IMR-90 (cell line): ENCODE measurements at regions not wholly inside any gene's neighbourhood (a gene's known extent, or its start where the extent isn't known, plus 50 kb on each side); places are given as distances from the start of the nearest gene placed in this dataset.

Experiments
- ATAC-seq: fragments of 200-7000 bp; cut with Tn5 transposase; 2 replicates; pipeline ENCODE4 v1.9.1; 2020; ENCODE audit warnings: low read depth, mild to moderate bottlenecking, moderate library complexity
- BruUV-seq: library from RNA; stranded (reverse); fragments of 400-500 nt; replicated peaks from 2 replicates; lab custom pipeline; 2021; lab: Mats Ljungman, UMichigan
- CTCF ChIA-PET: fragments of 300-600 bp; formaldehyde crosslinking; extraction: SDS; loops from one replicate; lab custom pipeline; 2021; ENCODE audit warnings: antibody characterized with exemption; lab: Yijun Ruan, JAX
- POLR2A ChIA-PET: fragments of 300-600 bp; sonication (Branson Sonifier 250); formaldehyde crosslinking; loops from one replicate; lab custom pipeline; 2022; ENCODE audit warnings: antibody characterized with exemption; ENCODE audit not compliant: unreplicated experiment; lab: Charles Lee
- DNase-seq: peaks from one replicate; pipeline ENCODE4 v3.0.0; 2013
- H2AFZ ChIP-seq: replicated peaks from 2 replicates; pipeline ENCODE3; 2013; ENCODE audit warnings: low read length, mild to moderate bottlenecking; ENCODE audit not compliant: poor library complexity
- H2AK5ac ChIP-seq: 2 replicates; pipeline ENCODE4 v1.6.1; 2013; ENCODE audit warnings: low read depth, low read length, inconsistent platforms
- H2AK9ac ChIP-seq: replicated peaks from 2 replicates; pipeline ENCODE3; 2013; ENCODE audit warnings: mild to moderate bottlenecking, low read depth, low read length, moderate library complexity; ENCODE audit not compliant: poor library complexity
- H2BK120ac ChIP-seq: 2 replicates; pipeline ENCODE4 v1.6.1; 2013; ENCODE audit warnings: low read depth, low read length, inconsistent platforms
- H2BK15ac ChIP-seq: 3 replicates; pipeline ENCODE4 v1.6.1; 2013; ENCODE audit warnings: low read depth, low read length, inconsistent platforms
- H2BK20ac ChIP-seq: 2 replicates; pipeline ENCODE4 v1.6.1; 2013; ENCODE audit warnings: low read depth, mild to moderate bottlenecking, inconsistent platforms, low read length, moderate library complexity
- H2BK5ac ChIP-seq: 2 replicates; pipeline ENCODE4 v1.6.1; 2013; ENCODE audit warnings: mild to moderate bottlenecking, low read depth, low read length, inconsistent platforms; ENCODE audit not compliant: poor library complexity, severe bottlenecking
- H3K14ac ChIP-seq: replicated peaks from 2 replicates; pipeline ENCODE4 v1.6.1; 2013; ENCODE audit warnings: low read depth, low read length, inconsistent platforms
- H3K18ac ChIP-seq: 2 replicates; pipeline ENCODE4 v1.6.1; 2013; ENCODE audit warnings: low read depth, low read length, control low read depth
- H3K23ac ChIP-seq: 2 replicates; pipeline ENCODE4 v1.6.1; 2013; ENCODE audit warnings: low read depth, low read length, inconsistent platforms
- H3K27ac ChIP-seq: 2 replicates; pipeline ENCODE4 v1.5.1; 2013; ENCODE audit warnings: mild to moderate bottlenecking, control low read depth, low read length; ENCODE audit not compliant: insufficient read depth
- H3K27me3 ChIP-seq: 2 replicates; pipeline ENCODE4 v1.6.1; 2013; ENCODE audit warnings: low read length; ENCODE audit not compliant: control insufficient read depth, insufficient read depth
- H3K36me3 ChIP-seq: 2 replicates; pipeline ENCODE4 v1.6.1; 2013; ENCODE audit warnings: low read length, mixed read lengths; ENCODE audit not compliant: control insufficient read depth, insufficient read depth
- H3K4ac ChIP-seq: 2 replicates; pipeline ENCODE4 v1.6.1; 2013; ENCODE audit warnings: low read depth, low read length, inconsistent platforms
- H3K4me1 ChIP-seq: 2 replicates; pipeline ENCODE4 v1.6.1; 2013; ENCODE audit warnings: low read length, mixed read lengths; ENCODE audit not compliant: control insufficient read depth, insufficient read depth
- H3K4me2 ChIP-seq: 2 replicates; pipeline ENCODE4 v1.6.1; 2013; ENCODE audit warnings: low read depth, mild to moderate bottlenecking, control low read depth, low read length, moderate library complexity
- H3K4me3 ChIP-seq: 2 replicates; pipeline ENCODE4 v1.5.1; 2013; ENCODE audit warnings: low read depth, mild to moderate bottlenecking, control low read depth, low read length, moderate library complexity; ENCODE audit not compliant: insufficient read depth
- H3K56ac ChIP-seq: 2 replicates; pipeline ENCODE4 v1.6.1; 2013; ENCODE audit warnings: low read length, inconsistent platforms; ENCODE audit not compliant: insufficient read depth; ENCODE audit errors: extremely low read depth
- H3K79me1 ChIP-seq, 2 experiments: 2 replicates each; pipeline ENCODE4 v1.6.1; 2013; ENCODE audit warnings: low read length in 2 of 2, inconsistent platforms in 1 of 2, low read depth in 1 of 2
- H3K9ac ChIP-seq: 2 replicates; pipeline ENCODE4 v1.6.1; 2013; ENCODE audit warnings: low read depth, low read length, control low read depth
- H3K9me1 ChIP-seq: 2 replicates; pipeline ENCODE4 v1.6.1; 2013; ENCODE audit warnings: low read length, inconsistent platforms; ENCODE audit not compliant: insufficient read depth
- H3K9me3 ChIP-seq: 2 replicates; pipeline ENCODE4 v1.6.1; 2013; ENCODE audit warnings: low read length; ENCODE audit not compliant: control insufficient read depth, insufficient read depth
- H4K20me1 ChIP-seq: 2 replicates; pipeline ENCODE4 v1.6.1; 2013; ENCODE audit warnings: low read length, inconsistent platforms; ENCODE audit not compliant: insufficient read depth
- H4K5ac ChIP-seq: 2 replicates; pipeline ENCODE4 v1.6.1; 2013; ENCODE audit warnings: mild to moderate bottlenecking, low read depth, low read length, control low read depth
- H4K8ac ChIP-seq, 2 experiments: 2 replicates each; pipeline ENCODE4 v1.6.1; 2013; ENCODE audit warnings: low read depth in 2 of 2, low read length in 2 of 2, control low read depth in 1 of 2, inconsistent platforms in 1 of 2
- H4K91ac ChIP-seq: 2 replicates; pipeline ENCODE4 v1.6.1; 2013; ENCODE audit warnings: low read depth, low read length, inconsistent platforms; ENCODE audit not compliant: insufficient read depth
- BHLHE40 ChIP-seq: fragments of 150-350 bp; IDR thresholded peaks from 2 replicates; pipeline ENCODE4 v1.6.1; 2016; ENCODE audit warnings: mild to moderate bottlenecking, low read depth, low read length
- CEBPB ChIP-seq: IDR thresholded peaks from 2 replicates; pipeline ENCODE4 v1.6.1; 2012; ENCODE audit warnings: low read depth, low read length, improper control_type of control experiment
- CHD1 ChIP-seq: IDR thresholded peaks from 2 replicates; pipeline ENCODE4 v1.6.1; 2012; ENCODE audit warnings: low read depth, low read length, improper control_type of control experiment
- CTCF ChIP-seq: conservative IDR thresholded peaks from 2 replicates; pipeline ENCODE4 v1.5.1; 2012; ENCODE audit warnings: mild to moderate bottlenecking, low read depth, low read length, improper control_type of control experiment
- ELK1 ChIP-seq: fragments of 150-350 bp; IDR thresholded peaks from 2 replicates; pipeline ENCODE4 v1.6.1; 2016; ENCODE audit warnings: low read depth, mild to moderate bottlenecking, low read length, moderate library complexity, borderline replicate concordance
- FOS ChIP-seq: fragments of 150-350 bp; IDR thresholded peaks from 2 replicates; pipeline ENCODE4 v1.6.1; 2016; ENCODE audit warnings: low read depth, low read length
- MAFK ChIP-seq: IDR thresholded peaks from 2 replicates; pipeline ENCODE4 v1.6.1; 2012; ENCODE audit warnings: low read depth, low read length, improper control_type of control experiment
- MAZ ChIP-seq: IDR thresholded peaks from 2 replicates; pipeline ENCODE4 v1.6.1; 2012; ENCODE audit warnings: low read depth, mild to moderate bottlenecking, low read length, improper control_type of control experiment, moderate library complexity, borderline replicate concordance
- MXI1 ChIP-seq: IDR thresholded peaks from 2 replicates; pipeline ENCODE4 v1.6.1; 2012; ENCODE audit warnings: low read depth, mild to moderate bottlenecking, low read length, moderate library complexity, borderline replicate concordance
- NFE2L2 ChIP-seq: fragments of 150-350 bp; IDR thresholded peaks from 2 replicates; pipeline ENCODE4 v1.6.1; 2016; ENCODE audit warnings: low read depth, mild to moderate bottlenecking, low read length
- POLR2A ChIP-seq: IDR thresholded peaks from 2 replicates; pipeline ENCODE4 v1.6.1; 2012; ENCODE audit warnings: mild to moderate bottlenecking, low read depth, low read length
- RAD21 ChIP-seq: IDR thresholded peaks from 2 replicates; pipeline ENCODE4 v1.6.1; 2012; ENCODE audit warnings: low read length, improper control_type of control experiment
- RCOR1 ChIP-seq: IDR thresholded peaks from 2 replicates; pipeline ENCODE4 v1.6.1; 2012; ENCODE audit warnings: mild to moderate bottlenecking, low read length, improper control_type of control experiment; ENCODE audit not compliant: insufficient replicate concordance
- RFX5 ChIP-seq: IDR thresholded peaks from 2 replicates; pipeline ENCODE4 v1.8.0; 2012; ENCODE audit warnings: low read depth, mild to moderate bottlenecking, low read length, moderate library complexity
- SMC3 ChIP-seq: fragments of 150-350 bp; IDR thresholded peaks from 2 replicates; pipeline ENCODE4 v1.6.1; 2016; ENCODE audit warnings: low read depth, mild to moderate bottlenecking, antibody characterized with exemption, low read length, moderate library complexity
- USF2 ChIP-seq: fragments of 150-350 bp; IDR thresholded peaks from 2 replicates; pipeline ENCODE4 v1.6.1; 2017; ENCODE audit warnings: mild to moderate bottlenecking, antibody characterized with exemption, low read length, low read depth
- WGBS, 2 experiments: methylation state at CpG; one replicate each; pipeline versions ENCODE4 v1.1.5 to v1.1.7; 2013; ENCODE audit warnings: missing lambda C conversion rate in 2 of 2; ENCODE audit not compliant: insufficient read length in 1 of 2; ENCODE audit errors: extremely low coverage in 2 of 2; 5-methylcytosine and 5-hydroxymethylcytosine counted together
- dilution Hi-C: fragments of 300-500 bp; cut with HindIII; formaldehyde crosslinking; loops from one replicate; pipeline ENCODE4 v1.14.3; 2018; ENCODE audit warnings: low sequenced_read_pairs; ENCODE audit not compliant: unreplicated experiment
- in situ Hi-C: fragments of 300-500 bp; cut with MboI; formaldehyde crosslinking; loops from 3 replicates; pipeline ENCODE4 v1.14.3; 2019; ENCODE audit warnings: low sequenced_read_pairs, inconsistent platforms, mixed read lengths
- intact Hi-C: fragments of 100-400 bp; cut with micrococcal nuclease; formaldehyde crosslinking; loops from 2 replicates; pipeline ENCODE4 v1.10.0; 2022

GRCh38 chr5:2018390-2018724 is 135.6 kb upstream of the IRX4 start:
- no peaks in the 10 kb centered on the region for H3K27me3 ChIP-seq
- H2BK5ac ChIP-seq = no peak overlapping the region
- no peak overlapping the region for H2AK5ac ChIP-seq
- H3K4me3 ChIP-seq = no peak overlapping the region
- no peak overlapping the region for H3K14ac ChIP-seq
- no CpG with 5 or more reads among the region's 6 CpGs for WGBS, 2 experiments
- no peaks in the 10 kb centered on the region for H3K9me1 ChIP-seq
- H3K23ac ChIP-seq = no peak overlapping the region
- DNase-seq (no peak), ATAC-seq (no peak)
- no peak overlapping the region for H2AFZ ChIP-seq
- H3K4me1 ChIP-seq = no peaks in the 10 kb centered on the region
- no TSS peak for BruUV-seq
- no peak overlapping the region for H3K56ac ChIP-seq
- dilution Hi-C loops = no loop called here
- TF ChIP-seq SMC3 (no peak), USF2 (no peak), RFX5 (no peak), ELK1 (no peak), NFE2L2 (no peak), RAD21 (no peak), FOS (no peak), POLR2A (no peak), MAFK (no peak), CEBPB (no peak), MXI1 (no peak), MAZ (no peak), RCOR1 (no peak), BHLHE40 (no peak), CHD1 (no peak), CTCF (no peak)
- H3K4me2 ChIP-seq = no peak overlapping the region
- H2AK9ac ChIP-seq = no peak overlapping the region
- H3K27ac ChIP-seq = no peak overlapping the region
- ChIA-PET POLR2A (no interaction called here), CTCF (no interaction called here)
- H4K20me1 ChIP-seq = no peaks in the 10 kb centered on the region
- no peak overlapping the region for H4K5ac ChIP-seq
- H3K79me1 ChIP-seq = no peaks in the 10 kb centered on the region
- no peak overlapping the region for H2BK120ac ChIP-seq
- intact Hi-C loops = no loop called here
- no peak overlapping the region for H2BK15ac ChIP-seq
- H3K36me3 ChIP-seq = no peaks in the 10 kb centered on the region
- H3K4ac ChIP-seq = no peak overlapping the region
- no peak overlapping the region for H4K91ac ChIP-seq
- H3K18ac ChIP-seq = no peak overlapping the region
- H4K8ac ChIP-seq = no peak overlapping the region
- in situ Hi-C loops = no loop called here
- no peaks in the 10 kb centered on the region for H3K9me3 ChIP-seq
- no peak overlapping the region for H3K9ac ChIP-seq
- no peak overlapping the region for H2BK20ac ChIP-seq
